GM12872 (cell line): ENCODE measurements at regions not wholly inside any gene's neighbourhood (a gene's known extent, or its start where the extent isn't known, plus 50 kb on each side); places are given as distances from the start of the nearest gene placed in this dataset.

Source experiments
- CTCF ChIP-seq: IDR thresholded peaks from 3 replicates; pipeline ENCODE4 v1.5.1; 2011; ENCODE audit warnings: low read depth, mild to moderate bottlenecking, low read length, moderate library complexity; ENCODE audit not compliant: insufficient read depth

GRCh38 chr9:103942651-103943050, 151.5 kb upstream of the SMC2 start:
- no peak for TF ChIP-seq CTCF

- no peak for TF ChIP-seq CTCF
Measured at GRCh38 chr9:103949096-103949495, 145.0 kb upstream of the SMC2 start.

GRCh38 chr9:103977163-103977562, 116.9 kb upstream of the SMC2 start:
- TF ChIP-seq CTCF, result no peak

GRCh38 chr9:103978396-103978795, 115.7 kb upstream of the SMC2 start:
- TF ChIP-seq CTCF, result no peak

- TF ChIP-seq CTCF, result no peak
Measured at GRCh38 chr9:103981912-103982311, 112.2 kb upstream of the SMC2 start.

GRCh38 chr9:103985077-103985476, 109.0 kb upstream of the SMC2 start:
- TF ChIP-seq CTCF, result no peak

GRCh38 chr9:103988821-103989220, 105.3 kb upstream of the SMC2 start:
- no peak for TF ChIP-seq CTCF

- no peak for TF ChIP-seq CTCF
Measured at GRCh38 chr9:103990311-103990710, 103.8 kb upstream of the SMC2 start.
